H1 (cell line): ENCODE measurements at regions not wholly inside any gene's neighbourhood (a gene's known extent, or its start where the extent isn't known, plus 50 kb on each side); places are given as distances from the start of the nearest gene placed in this dataset.

ENCODE experiments used
- CTCF ChIP-seq, 3 experiments: IDR thresholded peaks; 1 replicate in 2 of 3; 2 replicates in 1 of 3; pipeline versions ENCODE4 v1.5.1 to v1.6.1; 2011; ENCODE audit warnings: low read length in 3 of 3, mild to moderate bottlenecking in 3 of 3, inconsistent platforms in 2 of 3, low read depth in 1 of 3, moderate library complexity in 1 of 3; ENCODE audit not compliant: insufficient read depth in 1 of 3; ENCODE audit errors: control extremely low read depth in 1 of 3
- POLR2A ChIP-seq, 2 experiments: IDR thresholded peaks; 1 replicate in 1 of 2; 2 replicates in 1 of 2; pipeline ENCODE4 v1.6.1; 2011; ENCODE audit warnings: low read depth in 2 of 2, low read length in 2 of 2, mild to moderate bottlenecking in 2 of 2; ENCODE audit errors: control extremely low read depth in 1 of 2
- SAP30 ChIP-seq: fragments of 300-600 bp; sonication (generic); IDR thresholded peaks from 2 replicates; pipeline ENCODE4 v1.7.1; 2012; ENCODE audit warnings: low read length, moderate library complexity, mild to moderate bottlenecking, inconsistent platforms; ENCODE audit not compliant: insufficient read depth, insufficient replicate concordance
- TAF1 ChIP-seq: IDR thresholded peaks from 2 replicates; pipeline ENCODE4 v1.6.1; 2011; ENCODE audit warnings: mild to moderate bottlenecking, low read depth, low read length
- TEAD4 ChIP-seq: IDR thresholded peaks from 2 replicates; pipeline ENCODE4 v1.6.1; 2012; ENCODE audit warnings: low read depth, low read length, inconsistent platforms, mixed read lengths
- ZNF274 ChIP-seq: IDR thresholded peaks from 2 replicates; pipeline ENCODE4 v1.7.0; 2012; ENCODE audit warnings: low read length, borderline replicate concordance; ENCODE audit errors: extremely low read depth

GRCh38 chr3:4220065-4220464 is 83.1 kb upstream of the SETMAR start:
- TF ChIP-seq CTCF (IDR thresholded peaks at IDR 0.05; ENCODE audit: control extremely low read depth in 1 of 3, insufficient read depth in 1 of 3, low read depth in 1 of 3, low read length in 3 of 3) (no peak), ZNF274 (no peak), POLR2A (IDR thresholded peaks at IDR 0.05; ENCODE audit: control extremely low read depth in 1 of 2, low read depth in 2 of 2, low read length in 2 of 2) (no peak), TAF1 (no peak), SAP30 (no peak), TEAD4 (no peak)
